A549 (cell line): ENCODE measurements at regions not wholly inside any gene's neighbourhood (a gene's known extent, or its start where the extent isn't known, plus 50 kb on each side); places are given as distances from the start of the nearest gene placed in this dataset.
A peak's percentile ranks its signal among the peaks of the same experiment; 100 is the strongest.

Source experiments
- ATAC-seq, 2 experiments: fragments of 200-7000 bp in 1 of 2; fragments of >200 bp in 1 of 2; cut with Nextera tagmentation in 1 of 2; cut with Tn5 transposase in 1 of 2; 3 replicates each; pipeline versions ENCODE4 v1.8.0 to v1.9.1; 2018 to 2020; ENCODE audit warnings: mild to moderate bottlenecking in 1 of 2, moderate library complexity in 1 of 2
- CTCF ChIA-PET: fragments of 300-600 bp; sonication (Branson Sonifier 250); formaldehyde crosslinking; extraction: SDS; loops from one replicate; lab custom pipeline; 2021; ENCODE audit warnings: antibody characterized with exemption, inconsistent platforms; lab: Yijun Ruan, JAX
- POLR2A ChIA-PET: fragments of 350-600 bp; formaldehyde crosslinking; extraction: SDS; loops from one replicate; lab custom pipeline; 2021; ENCODE audit warnings: antibody characterized with exemption, inconsistent platforms; lab: Yijun Ruan, JAX
- DNase-seq, 2 experiments: peaks; one replicate each; pipeline versions ENCODE4 v3.0.0 to v3.0.0-alpha.2; 2011 to 2016; ENCODE audit warnings: low read depth in 1 of 2, low spot score in 1 of 2
- FAIRE-seq: peaks from 2 replicates; lab custom pipeline; 2011; peaks lifted over from hg19 to GRCh38; lab: Jason Lieb, UNC
- H3K27ac ChIP-seq, 2 experiments: fragments of >200 bp; sonication (Bioruptor Twin); formaldehyde crosslinking; 3 replicates each; pipeline ENCODE4 v1.5.1; 2016 to 2017
- H3K4me1 ChIP-seq: fragments of >200 bp; sonication (Bioruptor Twin); formaldehyde crosslinking; 3 replicates; pipeline ENCODE4 v1.6.1; 2016
- H3K4me2 ChIP-seq: fragments of >200 bp; sonication (Bioruptor Twin); formaldehyde crosslinking; 3 replicates; pipeline ENCODE4 v1.6.1; 2016
- H3K4me3 ChIP-seq: fragments of >200 bp; sonication (Bioruptor Twin); formaldehyde crosslinking; 3 replicates; pipeline ENCODE4 v1.5.1; 2016
- H3K9me3 ChIP-seq: fragments of >200 bp; sonication (Bioruptor Twin); formaldehyde crosslinking; 3 replicates; pipeline ENCODE4 v1.6.1; 2016
- CBX2 ChIP-seq: fragments of 200-600 bp; sonication (generic); IDR thresholded peaks from 2 replicates; pipeline ENCODE4 v1.6.1; 2016; ENCODE audit warnings: low read depth, mild to moderate bottlenecking, borderline replicate concordance
- CEBPB ChIP-seq, 2 experiments: fragments of >200 bp in 1 of 2; sonication (Bioruptor Twin) in 1 of 2; formaldehyde crosslinking in 1 of 2; IDR thresholded peaks; 2 replicates each; pipeline ENCODE4 v1.6.1; 2012 to 2016
- CHD2 ChIP-seq: fragments of 150-350 bp; IDR thresholded peaks from 2 replicates; pipeline ENCODE4 v1.6.1; 2014; ENCODE audit warnings: low read length; ENCODE audit not compliant: partially characterized antibody
- CHD4 ChIP-seq: fragments of 200-600 bp; sonication (generic); IDR thresholded peaks from 2 replicates; pipeline ENCODE4 v1.6.1; 2016; ENCODE audit warnings: antibody characterized with exemption, mild to moderate bottlenecking, borderline replicate concordance
- EHF ChIP-seq: fragments of 250-450 bp; sonication (Bioruptor Pico); IDR thresholded peaks from 2 replicates; pipeline ENCODE4 v1.5.0; 2020; ENCODE audit warnings: mild to moderate bottlenecking
- EP300 ChIP-seq, 2 experiments: fragments of >200 bp; sonication (Bioruptor Twin); formaldehyde crosslinking; IDR thresholded peaks; 2 replicates in 1 of 2; 3 replicates in 1 of 2; pipeline ENCODE4 v1.6.1; 2016 to 2017
- FOSB ChIP-seq: fragments of 250-450 bp; sonication (Bioruptor Pico); IDR thresholded peaks from 2 replicates; pipeline ENCODE4 v1.5.0; 2020; ENCODE audit warnings: mild to moderate bottlenecking, moderate library complexity
- FOSL2 ChIP-seq, 2 experiments: fragments of 450-650 bp in 1 of 2; fragments of >200 bp in 1 of 2; sonication (Bioruptor Twin) in 1 of 2; formaldehyde crosslinking; IDR thresholded peaks; 2 replicates each; pipeline versions ENCODE4 v1.5.0 to v1.6.1; 2016 to 2020; ENCODE audit warnings: mild to moderate bottlenecking in 1 of 2, moderate library complexity in 1 of 2
- GATA3 ChIP-seq: IDR thresholded peaks from 2 replicates; pipeline ENCODE4 v1.6.1; 2012; ENCODE audit warnings: borderline replicate concordance
- HDAC2 ChIP-seq: fragments of 200-600 bp; sonication (generic); IDR thresholded peaks from 2 replicates; pipeline ENCODE4 v1.6.1; 2016
- HOXB5 ChIP-seq: fragments of 250-450 bp; sonication (Bioruptor Pico); IDR thresholded peaks from 2 replicates; pipeline ENCODE4 v1.5.0; 2020; ENCODE audit warnings: mild to moderate bottlenecking, moderate library complexity
- KDM1A ChIP-seq: fragments of 200-600 bp; sonication (generic); IDR thresholded peaks from 2 replicates; pipeline ENCODE4 v1.6.1; 2016; ENCODE audit warnings: low read depth, mild to moderate bottlenecking
- KDM5A ChIP-seq: fragments of 200-600 bp; sonication (generic); IDR thresholded peaks from 2 replicates; pipeline ENCODE4 v1.6.1; 2016; ENCODE audit warnings: antibody characterized with exemption, mild to moderate bottlenecking
- NR3C1 ChIP-seq: fragments of >200 bp; sonication (Bioruptor Twin); formaldehyde crosslinking; IDR thresholded peaks from 3 replicates; pipeline ENCODE4 v1.6.1; 2017
- POLR2A ChIP-seq: IDR thresholded peaks from 2 replicates; pipeline ENCODE4 v1.6.1; 2012; ENCODE audit warnings: mild to moderate bottlenecking, low read length
- POLR2AphosphoS2 ChIP-seq: conservative IDR thresholded peaks from 2 replicates; pipeline ENCODE4 v1.6.1; 2012; ENCODE audit warnings: low read length, improper control_type of control experiment, inconsistent platforms
- RAD21 ChIP-seq, 2 experiments: fragments of >200 bp in 1 of 2; sonication (Bioruptor Twin) in 1 of 2; formaldehyde crosslinking in 1 of 2; IDR thresholded peaks in 1 of 2; conservative IDR thresholded peaks in 1 of 2; 2 replicates in 1 of 2; 3 replicates in 1 of 2; pipeline ENCODE4 v1.6.1; 2012 to 2018; ENCODE audit warnings: inconsistent platforms in 1 of 2
- RFX5 ChIP-seq: fragments of 450-650 bp; IDR thresholded peaks from 2 replicates; pipeline ENCODE4 v1.7.1; 2014; ENCODE audit warnings: antibody characterized with exemption, mild to moderate bottlenecking, moderate library complexity
- SMC3 ChIP-seq: fragments of >200 bp; sonication (Bioruptor Twin); formaldehyde crosslinking; IDR thresholded peaks from 3 replicates; pipeline ENCODE4 v1.6.1; 2018; ENCODE audit warnings: inconsistent platforms
- SREBF2 ChIP-seq: fragments of 450-650 bp; IDR thresholded peaks from 2 replicates; pipeline ENCODE4 v1.6.1; 2014; ENCODE audit warnings: mild to moderate bottlenecking, moderate library complexity
- ZFP36 ChIP-seq: fragments of 450-650 bp; IDR thresholded peaks from 2 replicates; pipeline ENCODE4 v1.6.1; 2014; ENCODE audit warnings: borderline replicate concordance; ENCODE audit not compliant: partially characterized antibody
- ZNF302 ChIP-seq: fragments of 250-450 bp; sonication (Bioruptor Pico); IDR thresholded peaks from 2 replicates; pipeline ENCODE4 v1.9.0; 2021; ENCODE audit warnings: inconsistent platforms, mild to moderate bottlenecking, moderate library complexity
- WGBS: methylation state at CpG from one replicate; pipeline ENCODE4 v1.1.6; 2017; ENCODE audit errors: missing lambda C conversion rate; 5-methylcytosine and 5-hydroxymethylcytosine counted together
- TF ChIP-seq, protein P1 (sequence below): fragments of 250-450 bp; sonication (Bioruptor Pico); IDR thresholded peaks from 2 replicates; pipeline ENCODE4 v1.5.0; 2020; ENCODE audit warnings: low read depth, mild to moderate bottlenecking, moderate library complexity
- TF ChIP-seq, protein P2 (sequence below): IDR thresholded peaks from 2 replicates; pipeline ENCODE4 v1.6.1; 2012; ENCODE audit warnings: low read depth, borderline replicate concordance
- TF ChIP-seq, protein P3 (sequence below): IDR thresholded peaks from 2 replicates; pipeline ENCODE4 v1.6.1; 2012
- TF ChIP-seq, protein P4 (sequence below): fragments of >200 bp; sonication (Bioruptor Twin); formaldehyde crosslinking; IDR thresholded peaks from 3 replicates; pipeline ENCODE4 v1.6.1; 2016

DNA sequence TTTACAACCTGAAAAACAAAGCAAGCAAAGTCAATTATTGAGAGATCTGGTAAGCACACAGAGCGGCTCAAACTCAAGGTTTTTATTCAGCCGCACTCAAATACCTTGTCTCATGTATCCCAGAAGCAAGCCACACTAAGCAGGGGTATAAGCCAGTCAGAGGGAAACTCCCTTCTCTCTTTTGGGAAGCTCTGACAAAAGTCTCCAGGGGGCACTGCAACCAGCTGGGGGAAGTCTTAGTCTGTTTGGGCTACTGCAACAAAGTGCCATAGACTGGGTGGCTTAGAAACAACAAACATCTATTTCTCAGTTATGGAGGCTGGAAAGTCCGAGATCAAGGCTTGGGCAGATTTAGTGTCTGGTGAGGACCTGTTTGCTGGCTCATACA is 246.0 kb downstream of the ENC1 start:
- no peak for DNase-seq
- FAIRE-seq = no peak
- ChIA-PET CTCF (interaction anchor here (0.8 to 1.4 kb wide), 3 partner anchors 8 to 246 kb away, joined by 3 read pairs; partner anchors contain the start of gene ENC1), POLR2A (no interaction called here)
- Histone ChIP-seq H3K4me1 (peaks cover 6% of the 10 kb centered on the region; the same call in 1 of the 3 replicates), H3K27ac (no peak overlapping the region), H3K9me3 (no peaks in the 10 kb centered on the region), H3K4me2 (no peak overlapping the region), H3K4me3 (no peak overlapping the region)
- 0 out of 5 replicates have a peak, but pooled peaks of 1 of the 2 experiments have one; percentile 9 for TF ChIP-seq RAD21 (conservative IDR thresholded peaks at IDR 0.05 in 1 of 2, IDR thresholded peaks at IDR 0.05 in 1 of 2)
- no peak for TF ChIP-seq POLR2AphosphoS2
- ATAC-seq = no peak
- WGBS = 89% methylated on average over 3 of the region's 3 CpGs

DNA sequence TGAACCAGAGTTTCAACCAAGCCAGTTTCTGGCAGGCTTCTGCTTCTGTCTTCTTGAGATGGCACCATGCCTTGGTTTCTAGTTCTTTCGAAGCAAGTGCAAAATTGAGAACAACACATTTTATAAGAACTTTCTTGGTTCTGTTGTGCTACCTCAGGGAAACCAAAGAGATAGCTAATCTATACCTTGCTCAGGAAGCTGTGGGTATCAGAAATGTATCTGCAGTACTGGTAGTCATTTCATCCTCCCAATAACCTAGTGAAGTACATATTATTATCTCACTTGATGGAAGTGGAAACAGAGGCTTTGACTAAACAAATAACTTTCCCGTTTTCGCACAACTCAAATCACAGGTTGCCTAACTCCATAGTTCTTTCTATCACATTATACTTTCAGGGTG is 246.6 kb downstream of the ENC1 start:
- no peak overlapping the region for H3K27ac ChIP-seq
- DNase-seq (no peak), FAIRE-seq (no peak), ATAC-seq (no peak)
- ChIA-PET CTCF (interaction anchor here (1.0 to 1.4 kb wide), 2 partner anchors 9 to 247 kb away, joined by 3 read pairs; partner anchors contain the start of gene ENC1), POLR2A (no interaction called here)
- TF ChIP-seq CEBPB (IDR thresholded peaks at IDR 0.05) (no peak), EP300 (IDR thresholded peaks at IDR 0.05) (no peak), SMC3 (no peak), GATA3 (no peak), SREBF2 (no peak), HDAC2 (no peak), KDM1A (no peak), POLR2A (no peak), ZFP36 (no peak), POLR2AphosphoS2 (no peak), EHF (CRISPR knock-in tag) (no peak), CHD2 (no peak), HOXB5 (CRISPR knock-in tag) (no peak), KDM5A (no peak)
- TF ChIP-seq, protein P1, sequence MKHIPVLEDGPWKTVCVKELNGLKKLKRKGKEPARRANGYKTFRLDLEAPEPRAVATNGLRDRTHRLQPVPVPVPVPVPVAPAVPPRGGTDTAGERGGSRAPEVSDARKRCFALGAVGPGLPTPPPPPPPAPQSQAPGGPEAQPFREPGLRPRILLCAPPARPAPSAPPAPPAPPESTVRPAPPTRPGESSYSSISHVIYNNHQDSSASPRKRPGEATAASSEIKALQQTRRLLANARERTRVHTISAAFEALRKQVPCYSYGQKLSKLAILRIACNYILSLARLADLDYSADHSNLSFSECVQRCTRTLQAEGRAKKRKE (CRISPR knock-in tag) = no peak
- no peaks in the 10 kb centered on the region for H3K9me3 ChIP-seq
- WGBS = 90% methylated on average over 3 of the region's 3 CpGs
- H3K4me3 ChIP-seq = no peak overlapping the region
- no peak overlapping the region for H3K4me2 ChIP-seq
- H3K4me1 ChIP-seq = peaks cover 6% of the 10 kb centered on the region; the same call in 1 of the 3 replicates

DNA sequence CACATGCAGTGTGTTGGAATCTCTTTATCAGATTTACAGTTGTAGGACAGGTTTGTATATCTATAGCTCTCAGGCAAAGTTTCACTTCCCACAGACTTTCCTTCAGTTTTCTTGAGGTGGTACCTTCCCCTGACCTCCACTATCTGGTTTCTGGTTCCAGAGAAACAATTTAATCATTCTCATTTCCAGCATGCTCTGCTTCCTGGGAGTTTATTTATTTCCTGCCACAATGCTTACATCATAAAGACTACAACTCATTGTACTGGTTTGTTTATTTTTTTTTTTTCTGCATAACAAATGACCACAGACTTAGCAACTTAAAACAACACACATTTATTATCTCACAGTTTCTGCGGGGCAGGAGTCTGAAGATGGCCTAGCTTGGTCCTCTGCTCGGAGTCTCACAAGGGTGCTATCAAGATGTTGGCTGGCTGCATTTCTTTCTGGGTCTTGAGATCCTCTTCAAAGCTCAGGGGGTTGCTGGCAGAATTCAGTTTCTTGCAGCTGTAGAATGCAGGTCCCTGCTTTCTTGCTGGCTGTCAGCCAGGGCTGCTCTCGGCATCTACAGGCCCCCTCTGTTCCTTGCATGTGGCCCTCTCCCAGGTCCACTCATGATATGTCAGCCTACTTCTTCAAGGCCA is 247.7 kb downstream of the ENC1 start:
- WGBS = 88% methylated on average over 3 of the region's 3 CpGs
- no peak for ATAC-seq
- H3K4me2 ChIP-seq = no peak overlapping the region
- ChIA-PET CTCF (no interaction called here), POLR2A (no interaction called here)
- FAIRE-seq = no peak
- no peak for DNase-seq
- H3K4me1 ChIP-seq = peaks cover 6% of the 10 kb centered on the region; the same call in 1 of the 3 replicates
- no peaks in the 10 kb centered on the region for H3K9me3 ChIP-seq
- H3K27ac ChIP-seq = no peak overlapping the region
- no peak overlapping the region for H3K4me3 ChIP-seq
- TF ChIP-seq CBX2 (no peak), RFX5 (no peak), ZNF302 (CRISPR knock-in tag) (no peak), CEBPB (IDR thresholded peaks at IDR 0.05) (no peak), CHD4 (no peak), NR3C1 (no peak), FOSB (CRISPR knock-in tag) (no peak), FOSL2 (IDR thresholded peaks at IDR 0.05) (no peak), FOSL2 (CRISPR knock-in tag; IDR thresholded peaks at IDR 0.05) (no peak)
- TF ChIP-seq, protein P2, sequence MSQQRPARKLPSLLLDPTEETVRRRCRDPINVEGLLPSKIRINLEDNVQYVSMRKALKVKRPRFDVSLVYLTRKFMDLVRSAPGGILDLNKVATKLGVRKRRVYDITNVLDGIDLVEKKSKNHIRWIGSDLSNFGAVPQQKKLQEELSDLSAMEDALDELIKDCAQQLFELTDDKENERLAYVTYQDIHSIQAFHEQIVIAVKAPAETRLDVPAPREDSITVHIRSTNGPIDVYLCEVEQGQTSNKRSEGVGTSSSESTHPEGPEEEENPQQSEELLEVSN = no peak
- TF ChIP-seq, protein P3, sequence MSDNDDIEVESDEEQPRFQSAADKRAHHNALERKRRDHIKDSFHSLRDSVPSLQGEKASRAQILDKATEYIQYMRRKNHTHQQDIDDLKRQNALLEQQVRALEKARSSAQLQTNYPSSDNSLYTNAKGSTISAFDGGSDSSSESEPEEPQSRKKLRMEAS = no peak
- TF ChIP-seq, protein P4, sequence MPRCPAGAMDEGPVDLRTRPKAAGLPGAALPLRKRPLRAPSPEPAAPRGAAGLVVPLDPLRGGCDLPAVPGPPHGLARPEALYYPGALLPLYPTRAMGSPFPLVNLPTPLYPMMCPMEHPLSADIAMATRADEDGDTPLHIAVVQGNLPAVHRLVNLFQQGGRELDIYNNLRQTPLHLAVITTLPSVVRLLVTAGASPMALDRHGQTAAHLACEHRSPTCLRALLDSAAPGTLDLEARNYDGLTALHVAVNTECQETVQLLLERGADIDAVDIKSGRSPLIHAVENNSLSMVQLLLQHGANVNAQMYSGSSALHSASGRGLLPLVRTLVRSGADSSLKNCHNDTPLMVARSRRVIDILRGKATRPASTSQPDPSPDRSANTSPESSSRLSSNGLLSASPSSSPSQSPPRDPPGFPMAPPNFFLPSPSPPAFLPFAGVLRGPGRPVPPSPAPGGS = no peak
